CD4-positive, alpha-beta memory T cell (primary cell): ENCODE measurements at regions not wholly inside any gene's neighbourhood (a gene's known extent, or its start where the extent isn't known, plus 50 kb on each side); places are given as distances from the start of the nearest gene placed in this dataset.

Experiments
- CTCF ChIA-PET: fragments of 350-600 bp; sonication (Branson Sonifier 250); formaldehyde crosslinking; loops from one replicate; lab custom pipeline; 2021; ENCODE audit warnings: inconsistent platforms; ENCODE audit not compliant: partially characterized antibody; lab: Charles Lee
- POLR2A ChIA-PET: fragments of 350-600 bp; sonication (Branson Sonifier 250); formaldehyde crosslinking; loops from one replicate; lab custom pipeline; 2021; ENCODE audit not compliant: partially characterized antibody; lab: Charles Lee
- DNase-seq, 5 donors: peaks; one replicate each; pipeline versions ENCODE4 v3.0.0 to v3.0.0-alpha.2; 2020 to 2022; ENCODE audit warnings: mixed read lengths in 1 of 5
- H3K27ac ChIP-seq: one replicate; pipeline ENCODE4 v1.7.0; 2013; ENCODE audit warnings: low read depth, low read length
- H3K27me3 ChIP-seq: 2 replicates; pipeline ENCODE4 v1.7.0; 2013; ENCODE audit warnings: mild to moderate bottlenecking, low read length, moderate library complexity; ENCODE audit not compliant: insufficient read depth
- H3K36me3 ChIP-seq: 2 replicates; pipeline ENCODE4 v1.7.0; 2013; ENCODE audit warnings: mild to moderate bottlenecking, low read length, moderate library complexity; ENCODE audit not compliant: insufficient read depth
- H3K4me1 ChIP-seq: 2 replicates; pipeline ENCODE4 v1.7.0; 2013; ENCODE audit warnings: mild to moderate bottlenecking, low read length, moderate library complexity; ENCODE audit not compliant: insufficient read depth
- H3K4me3 ChIP-seq, 2 donors: one replicate each; pipeline ENCODE4 v1.7.0; 2013; ENCODE audit warnings: low read length in 2 of 2, mild to moderate bottlenecking in 1 of 2
- H3K9me3 ChIP-seq, 2 donors: one replicate each; pipeline ENCODE4 v1.7.0; 2013; ENCODE audit warnings: low read length in 2 of 2, control low read depth in 1 of 2; ENCODE audit not compliant: control insufficient read depth in 1 of 2
- H3K27ac Mint-ChIP-seq, 7 donors: one replicate each; pipeline ENCODE4 v1.8.0; 2020 to 2021; ENCODE audit warnings: mixed read lengths in 7 of 7, mild to moderate bottlenecking in 6 of 7, inconsistent platforms in 3 of 7, moderate library complexity in 3 of 7
- H3K27me3 Mint-ChIP-seq, 2 donors: one replicate each; pipeline ENCODE4 v1.8.0; 2020 to 2021; ENCODE audit warnings: mixed read lengths in 2 of 2
- H3K36me3 Mint-ChIP-seq, 2 donors: one replicate each; pipeline ENCODE4 v1.8.0; 2020 to 2021; ENCODE audit warnings: mixed read lengths in 2 of 2, inconsistent platforms in 1 of 2, mild to moderate bottlenecking in 1 of 2
- H3K4me1 Mint-ChIP-seq, 4 donors: one replicate each; pipeline ENCODE4 v1.8.0; 2020 to 2021; ENCODE audit warnings: mixed read lengths in 4 of 4, mild to moderate bottlenecking in 1 of 4
- H3K4me3 Mint-ChIP-seq, 8 donors: one replicate each; pipeline ENCODE4 v1.8.0; 2020 to 2021; ENCODE audit warnings: mixed read lengths in 8 of 8, mild to moderate bottlenecking in 7 of 8, moderate library complexity in 6 of 8, inconsistent platforms in 3 of 8
- H3K9me3 Mint-ChIP-seq, 8 donors: one replicate each; pipeline ENCODE4 v1.8.0; 2020 to 2021; ENCODE audit warnings: mixed read lengths in 8 of 8, mild to moderate bottlenecking in 5 of 8, inconsistent platforms in 3 of 8, moderate library complexity in 1 of 8
- intact Hi-C: fragments of 100-400 bp; cut with micrococcal nuclease; formaldehyde crosslinking; loops from one replicate; pipeline ENCODE4 v1.15.1; 2023

- Mint-ChIP-seq H3K4me1 (no peaks in the 10 kb centered on the region), H3K36me3 (no peaks in the 10 kb centered on the region), H3K4me3 (no peak overlapping the region), H3K9me3 (peaks cover 0 to 6% (median 3%) of the 10 kb centered on the region in 8 donors), H3K27ac (no peak overlapping the region), H3K27me3 (no peaks in the 10 kb centered on the region)
- no peaks in the 10 kb centered on the region for H3K27me3 ChIP-seq
- H3K4me3 ChIP-seq, result no peak overlapping the region
- ChIA-PET POLR2A (interaction anchor here (0.6 to 1.2 kb wide), 2 partner anchors 10 to 29 kb away, joined by 3 read pairs; no protein-coding TSS in a partner anchor), CTCF (no interaction called here)
- DNase-seq, result no peak
- no peaks in the 10 kb centered on the region for H3K9me3 ChIP-seq
- H3K36me3 ChIP-seq, result no peaks in the 10 kb centered on the region
- H3K27ac ChIP-seq, result no peak overlapping the region
- H3K4me1 ChIP-seq, result no peaks in the 10 kb centered on the region
- intact Hi-C loops, result no loop called here
Measured at GRCh38 chr2:67570611-67571010, 173.5 kb downstream of the ETAA1 start.

- Mint-ChIP-seq H3K9me3 (peaks cover 0 to 6% (median 3%) of the 10 kb centered on the region in 8 donors), H3K36me3 (no peaks in the 10 kb centered on the region), H3K27ac (no peak overlapping the region), H3K4me1 (no peaks in the 10 kb centered on the region), H3K27me3 (no peaks in the 10 kb centered on the region), H3K4me3 (no peak overlapping the region)
- CTCF ChIA-PET, result no interaction called here
- no peaks in the 10 kb centered on the region for H3K4me1 ChIP-seq
- no peaks in the 10 kb centered on the region for H3K9me3 ChIP-seq
- no peak overlapping the region for H3K4me3 ChIP-seq
- no peaks in the 10 kb centered on the region for H3K36me3 ChIP-seq
- H3K27me3 ChIP-seq, result no peaks in the 10 kb centered on the region
- intact Hi-C loops, result no loop called here
- POLR2A ChIA-PET, result no interaction called here
- no peak for DNase-seq
- H3K27ac ChIP-seq, result no peak overlapping the region
Measured at GRCh38 chr2:67571785-67572718, 174.9 kb downstream of the ETAA1 start.

- Histone ChIP-seq H3K27ac (no peak overlapping the region), H3K36me3 (no peaks in the 10 kb centered on the region), H3K4me3 (no peak overlapping the region), H3K4me1 (no peaks in the 10 kb centered on the region), H3K9me3 (no peaks in the 10 kb centered on the region), H3K27me3 (no peaks in the 10 kb centered on the region)
- Mint-ChIP-seq H3K9me3 (peaks cover 0 to 6% (median 2%) of the 10 kb centered on the region in 8 donors), H3K27me3 (no peaks in the 10 kb centered on the region), H3K4me1 (no peaks in the 10 kb centered on the region), H3K27ac (no peak overlapping the region), H3K4me3 (no peak overlapping the region), H3K36me3 (no peaks in the 10 kb centered on the region)
- intact Hi-C loops, result no loop called here
- POLR2A ChIA-PET, result no interaction called here
- CTCF ChIA-PET, result no interaction called here
- no peak for DNase-seq
Measured at GRCh38 chr2:67572721-67573435, 175.7 kb downstream of the ETAA1 start.

GRCh38 chr2:67574230-67574629 lies 177.1 kb downstream of the ETAA1 start:
- no peaks in the 10 kb centered on the region for H3K9me3 ChIP-seq
- no peak overlapping the region for H3K27ac Mint-ChIP-seq
- H3K9me3 Mint-ChIP-seq, result peaks cover 0 to 6% (median 2%) of the 10 kb centered on the region in 8 donors
- H3K36me3 Mint-ChIP-seq, result no peaks in the 10 kb centered on the region
- no peaks in the 10 kb centered on the region for H3K36me3 ChIP-seq
- no peaks in the 10 kb centered on the region for H3K4me1 Mint-ChIP-seq
- ChIA-PET CTCF (no interaction called here), POLR2A (no interaction called here)
- no peak for DNase-seq
- intact Hi-C loops, result no loop called here
- no peak overlapping the region for H3K4me3 Mint-ChIP-seq
- H3K27me3 Mint-ChIP-seq, result no peaks in the 10 kb centered on the region
- no peak overlapping the region for H3K27ac ChIP-seq
- H3K4me1 ChIP-seq, result no peaks in the 10 kb centered on the region
- H3K4me3 ChIP-seq, result no peak overlapping the region
- H3K27me3 ChIP-seq, result no peaks in the 10 kb centered on the region

GRCh38 chr2:67576226-67576625 lies 179.1 kb downstream of the ETAA1 start:
- no peaks in the 10 kb centered on the region for H3K4me1 ChIP-seq
- no peaks in the 10 kb centered on the region for H3K9me3 ChIP-seq
- no peak overlapping the region for H3K4me3 Mint-ChIP-seq
- no peak overlapping the region for H3K27ac Mint-ChIP-seq
- no peaks in the 10 kb centered on the region for H3K4me1 Mint-ChIP-seq
- H3K36me3 ChIP-seq, result no peaks in the 10 kb centered on the region
- H3K9me3 Mint-ChIP-seq, result peaks cover 0 to 7% (median 3%) of the 10 kb centered on the region in 8 donors
- H3K36me3 Mint-ChIP-seq, result no peaks in the 10 kb centered on the region
- H3K27ac ChIP-seq, result no peak overlapping the region
- ChIA-PET CTCF (no interaction called here), POLR2A (no interaction called here)
- no peaks in the 10 kb centered on the region for H3K27me3 Mint-ChIP-seq
- intact Hi-C loops, result no loop called here
- no peak for DNase-seq
- no peak overlapping the region for H3K4me3 ChIP-seq
- H3K27me3 ChIP-seq, result no peaks in the 10 kb centered on the region

GRCh38 chr2:67576991-67577390 lies 179.9 kb downstream of the ETAA1 start:
- H3K9me3 ChIP-seq, result no peaks in the 10 kb centered on the region
- DNase-seq, result no peak
- POLR2A ChIA-PET, result no interaction called here
- no peak overlapping the region for H3K4me3 Mint-ChIP-seq
- H3K27me3 Mint-ChIP-seq, result no peaks in the 10 kb centered on the region
- no peaks in the 10 kb centered on the region for H3K36me3 ChIP-seq
- H3K27ac Mint-ChIP-seq, result no peak overlapping the region
- no peaks in the 10 kb centered on the region for H3K4me1 ChIP-seq
- no peaks in the 10 kb centered on the region for H3K27me3 ChIP-seq
- no peak overlapping the region for H3K4me3 ChIP-seq
- H3K4me1 Mint-ChIP-seq, result no peaks in the 10 kb centered on the region
- no peaks in the 10 kb centered on the region for H3K36me3 Mint-ChIP-seq
- no peak overlapping the region for H3K27ac ChIP-seq
- H3K9me3 Mint-ChIP-seq, result peaks cover 2 to 10% (median 6%) of the 10 kb centered on the region in 8 donors
- CTCF ChIA-PET, result no interaction called here
- intact Hi-C loops, result no loop called here

GRCh38 chr2:67579216-67579615 lies 182.1 kb downstream of the ETAA1 start:
- no peaks in the 10 kb centered on the region for H3K36me3 ChIP-seq
- no peaks in the 10 kb centered on the region for H3K27me3 Mint-ChIP-seq
- no peak overlapping the region for H3K27ac ChIP-seq
- no peak overlapping the region for H3K4me3 ChIP-seq
- H3K27me3 ChIP-seq, result no peaks in the 10 kb centered on the region
- no peaks in the 10 kb centered on the region for H3K4me1 Mint-ChIP-seq
- no peak overlapping the region for H3K27ac Mint-ChIP-seq
- ChIA-PET POLR2A (no interaction called here), CTCF (no interaction called here)
- intact Hi-C loops, result no loop called here
- no peak overlapping the region for H3K4me3 Mint-ChIP-seq
- H3K9me3 ChIP-seq, result peaks cover 0 to 3% of the 10 kb centered on the region in 2 donors
- no peaks in the 10 kb centered on the region for H3K4me1 ChIP-seq
- no peak for DNase-seq
- H3K36me3 Mint-ChIP-seq, result no peaks in the 10 kb centered on the region
- peaks cover 0 to 23% (median 18%) of the 10 kb centered on the region in 8 donors for H3K9me3 Mint-ChIP-seq
